Activated CD4-positive, alpha-beta T cell treated with anti-CD3 and anti-CD28 coated beads, Interleukin-2, amount 50 U/mL, for 48 hours (primary cell): ENCODE measurements at regions not wholly inside any gene's neighbourhood (a gene's known extent, or its start where the extent isn't known, plus 50 kb on each side); places are given as distances from the start of the nearest gene placed in this dataset.
"Not testable (repeated sequence)": the region's sequence is repeated elsewhere in the genome, so short reads cannot be mapped to it uniquely, and the experiment has no call there.

Experiments used
- DNase-seq, 2 experiments: peaks; one replicate each; pipeline ENCODE4 v3.0.0-alpha.2; 2020

GRCh38 chr15:69876064-69876940 lies 221.4 kb downstream of the TLE3 start:
- DNase-seq, result no peak

GRCh38 chr15:69879963-69880362 lies 217.8 kb downstream of the TLE3 start:
- not testable (repeated sequence) for DNase-seq

- no peak for DNase-seq
These were observed 217.0 kb downstream of the TLE3 start for GRCh38 chr15:69880571-69881301.

GRCh38 chr15:69881302-69881670 lies 216.4 kb downstream of the TLE3 start:
- DNase-seq, result no peak

- no peak for DNase-seq
These were observed 216.0 kb downstream of the TLE3 start for GRCh38 chr15:69881766-69882165.

- no peak for DNase-seq
These were observed 214.4 kb downstream of the TLE3 start for GRCh38 chr15:69883306-69883705.

GRCh38 chr15:69885173-69885955 lies 212.4 kb downstream of the TLE3 start:
- DNase-seq, result no peak

- DNase-seq, result no peak
These were observed 210.7 kb downstream of the TLE3 start for GRCh38 chr15:69887009-69887408.

GRCh38 chr15:69887553-69887952 lies 210.2 kb downstream of the TLE3 start:
- no peak for DNase-seq

- no peak for DNase-seq
These were observed 209.3 kb downstream of the TLE3 start for GRCh38 chr15:69888406-69888805.

GRCh38 chr15:69891070-69891536 lies 206.6 kb downstream of the TLE3 start:
- no peak for DNase-seq

GRCh38 chr15:69891606-69892005 lies 206.1 kb downstream of the TLE3 start:
- no peak for DNase-seq

GRCh38 chr15:69892351-69892750 lies 205.4 kb downstream of the TLE3 start:
- DNase-seq, result no peak

- DNase-seq, result no peak
These were observed 204.6 kb downstream of the TLE3 start for GRCh38 chr15:69893086-69893485.

- DNase-seq, result no peak
These were observed 203.9 kb downstream of the TLE3 start for GRCh38 chr15:69893863-69894262.

GRCh38 chr15:69895202-69895601 lies 202.5 kb downstream of the TLE3 start:
- no peak for DNase-seq

- DNase-seq, result no peak
These were observed 201.1 kb downstream of the TLE3 start for GRCh38 chr15:69896606-69897005.

GRCh38 chr15:69897061-69897460 lies 200.7 kb downstream of the TLE3 start:
- DNase-seq, result no peak

GRCh38 chr15:69897471-69898237 lies 200.1 kb downstream of the TLE3 start:
- no peak for DNase-seq

- DNase-seq, result no peak
These were observed 199.5 kb downstream of the TLE3 start for GRCh38 chr15:69898243-69898642.

- DNase-seq, result no peak
These were observed 195.2 kb downstream of the TLE3 start for GRCh38 chr15:69902414-69903062.
